MCF 10A (cell line): ENCODE measurements at regions not wholly inside any gene's neighbourhood (a gene's known extent, or its start where the extent isn't known, plus 50 kb on each side); places are given as distances from the start of the nearest gene placed in this dataset.

Source experiments
- BruUV-seq: library from RNA; stranded (reverse); fragments of 400-500 nt; replicated peaks from 2 replicates; lab custom pipeline; 2021; lab: Mats Ljungman, UMichigan
- CTCF ChIA-PET: fragments of 300-600 bp; sonication (Branson Sonifier 250); formaldehyde crosslinking; extraction: SDS; loops from one replicate; lab custom pipeline; 2021; ENCODE audit warnings: antibody characterized with exemption, inconsistent platforms; lab: Yijun Ruan, JAX
- POLR2A ChIA-PET: fragments of 300-600, 350-650 bp; sonication (Branson Sonifier 250); formaldehyde crosslinking; extraction: SDS; loops from one replicate; lab custom pipeline; 2020; ENCODE audit warnings: antibody characterized with exemption, inconsistent platforms; lab: Yijun Ruan, JAX
- DNase-seq: peaks from one replicate; pipeline ENCODE4 v3.0.0-alpha.2; 2018; ENCODE audit not compliant: unreplicated experiment
- H3K27ac Mint-ChIP-seq: one replicate; pipeline ENCODE4 v1.8.0; 2022; ENCODE audit warnings: mild to moderate bottlenecking, low read depth, mixed read lengths; ENCODE audit not compliant: unreplicated experiment
- H3K27me3 Mint-ChIP-seq: one replicate; pipeline ENCODE4 v1.8.0; 2022; ENCODE audit warnings: mixed read lengths; ENCODE audit not compliant: insufficient read depth, unreplicated experiment
- H3K36me3 Mint-ChIP-seq: one replicate; pipeline ENCODE4 v1.8.0; 2022; ENCODE audit warnings: mild to moderate bottlenecking, moderate library complexity, mixed read lengths; ENCODE audit not compliant: insufficient read depth, unreplicated experiment
- H3K4me1 Mint-ChIP-seq: one replicate; pipeline ENCODE4 v1.8.0; 2022; ENCODE audit warnings: mixed read lengths; ENCODE audit not compliant: insufficient read depth, unreplicated experiment
- H3K4me3 Mint-ChIP-seq: one replicate; pipeline ENCODE4 v1.8.0; 2022; ENCODE audit warnings: mild to moderate bottlenecking, moderate library complexity, mixed read lengths; ENCODE audit not compliant: unreplicated experiment
- H3K9me3 Mint-ChIP-seq: one replicate; pipeline ENCODE4 v1.8.0; 2022; ENCODE audit warnings: mixed read lengths; ENCODE audit not compliant: unreplicated experiment
- intact Hi-C: fragments of 100-400 bp; cut with micrococcal nuclease; formaldehyde crosslinking; loops from 2 replicates; pipeline ENCODE4 v1.14.1; 2022
- TF ChIP-seq, protein P1 (sequence below): fragments of 200-600 bp; IDR thresholded peaks from one replicate; pipeline ENCODE4 v1.8.0; 2022; ENCODE audit warnings: antibody characterized with exemption, mild to moderate bottlenecking; ENCODE audit not compliant: unreplicated experiment

- H3K9me3 Mint-ChIP-seq = peaks cover 15% of the 10 kb centered on the region
- ChIA-PET CTCF (interaction anchor here (0.7 kb wide), 1 partner anchor 29 kb away, joined by 5 read pairs; no protein-coding TSS in a partner anchor), POLR2A (interaction anchor here (0.7 kb wide), 1 partner anchor 11 kb away, joined by 3 read pairs; no protein-coding TSS in a partner anchor)
- no peaks in the 10 kb centered on the region for H3K36me3 Mint-ChIP-seq
- H3K27ac Mint-ChIP-seq = no peak overlapping the region
- H3K27me3 Mint-ChIP-seq = no peaks in the 10 kb centered on the region
- peaks cover 12% of the 10 kb centered on the region for H3K4me1 Mint-ChIP-seq
- BruUV-seq = no TSS peak
- TF ChIP-seq, protein P1, sequence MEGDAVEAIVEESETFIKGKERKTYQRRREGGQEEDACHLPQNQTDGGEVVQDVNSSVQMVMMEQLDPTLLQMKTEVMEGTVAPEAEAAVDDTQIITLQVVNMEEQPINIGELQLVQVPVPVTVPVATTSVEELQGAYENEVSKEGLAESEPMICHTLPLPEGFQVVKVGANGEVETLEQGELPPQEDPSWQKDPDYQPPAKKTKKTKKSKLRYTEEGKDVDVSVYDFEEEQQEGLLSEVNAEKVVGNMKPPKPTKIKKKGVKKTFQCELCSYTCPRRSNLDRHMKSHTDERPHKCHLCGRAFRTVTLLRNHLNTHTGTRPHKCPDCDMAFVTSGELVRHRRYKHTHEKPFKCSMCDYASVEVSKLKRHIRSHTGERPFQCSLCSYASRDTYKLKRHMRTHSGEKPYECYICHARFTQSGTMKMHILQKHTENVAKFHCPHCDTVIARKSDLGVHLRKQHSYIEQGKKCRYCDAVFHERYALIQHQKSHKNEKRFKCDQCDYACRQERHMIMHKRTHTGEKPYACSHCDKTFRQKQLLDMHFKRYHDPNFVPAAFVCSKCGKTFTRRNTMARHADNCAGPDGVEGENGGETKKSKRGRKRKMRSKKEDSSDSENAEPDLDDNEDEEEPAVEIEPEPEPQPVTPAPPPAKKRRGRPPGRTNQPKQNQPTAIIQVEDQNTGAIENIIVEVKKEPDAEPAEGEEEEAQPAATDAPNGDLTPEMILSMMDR = no peak
- intact Hi-C loops = no loop called here
- H3K4me3 Mint-ChIP-seq = no peak overlapping the region
- DNase-seq = no peak
Measured at GRCh38 chr1:29718791-29719190, 482.5 kb downstream of the PTPRU start.

DNA sequence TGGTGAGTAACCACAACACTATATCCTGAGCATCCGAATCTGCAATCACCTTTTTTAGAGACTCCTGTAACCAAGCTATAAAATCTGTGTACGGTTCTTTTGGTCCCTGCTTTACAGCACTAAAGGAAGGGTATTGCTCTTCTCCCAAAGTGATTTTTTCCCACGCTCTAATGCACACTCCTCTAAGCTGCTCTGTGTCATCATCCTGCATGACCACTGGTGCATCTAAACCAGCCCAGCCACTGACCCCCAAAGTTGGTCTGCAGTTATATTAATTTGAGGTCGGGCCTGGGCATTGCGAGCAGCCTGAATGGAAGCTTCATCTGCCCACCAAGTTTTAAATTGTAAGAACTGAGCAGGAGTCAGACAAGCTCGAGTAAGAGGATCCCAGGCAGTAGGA, 480.0 kb downstream of the PTPRU start:
- peaks cover 28% of the 10 kb centered on the region for H3K4me1 Mint-ChIP-seq
- ChIA-PET CTCF (interaction anchor here (1.2 to 1.4 kb wide), 2 partner anchors 10 to 13 kb away, joined by 5 to 8 read pairs; no protein-coding TSS in a partner anchor), POLR2A (no interaction called here)
- intact Hi-C loops = no loop called here
- TF ChIP-seq, protein P1 = no peak
- no TSS peak for BruUV-seq
- H3K36me3 Mint-ChIP-seq = no peaks in the 10 kb centered on the region
- H3K9me3 Mint-ChIP-seq = peaks cover 10% of the 10 kb centered on the region
- no peak overlapping the region for H3K4me3 Mint-ChIP-seq
- no peaks in the 10 kb centered on the region for H3K27me3 Mint-ChIP-seq
- DNase-seq = no peak
- no peak overlapping the region for H3K27ac Mint-ChIP-seq

- peaks cover 42% of the 10 kb centered on the region for H3K4me1 Mint-ChIP-seq
- no peaks in the 10 kb centered on the region for H3K27me3 Mint-ChIP-seq
- ChIA-PET CTCF (interaction anchor here (0.7 to 1.4 kb wide), 3 partner anchors 10 to 167 kb away, joined by 3 to 5 read pairs (median 4); no protein-coding TSS in a partner anchor), POLR2A (interaction anchor here (0.7 kb wide), 1 partner anchor 470 kb away, joined by 3 read pairs; no protein-coding TSS in a partner anchor)
- BruUV-seq = no TSS peak
- intact Hi-C loops = loop anchor here (5.0 kb wide), 1 partner anchor 477 kb away; the partner anchor contains the start of gene PTPRU
- no peak overlapping the region for H3K27ac Mint-ChIP-seq
- peaks cover 10% of the 10 kb centered on the region for H3K9me3 Mint-ChIP-seq
- H3K4me3 Mint-ChIP-seq = no peak overlapping the region
- TF ChIP-seq, protein P1 = peak; percentile 40
- peak; percentile 41 for DNase-seq
- H3K36me3 Mint-ChIP-seq = peaks cover 4% of the 10 kb centered on the region
Measured at GRCh38 chr1:29713857-29714256, 477.5 kb downstream of the PTPRU start.

DNA sequence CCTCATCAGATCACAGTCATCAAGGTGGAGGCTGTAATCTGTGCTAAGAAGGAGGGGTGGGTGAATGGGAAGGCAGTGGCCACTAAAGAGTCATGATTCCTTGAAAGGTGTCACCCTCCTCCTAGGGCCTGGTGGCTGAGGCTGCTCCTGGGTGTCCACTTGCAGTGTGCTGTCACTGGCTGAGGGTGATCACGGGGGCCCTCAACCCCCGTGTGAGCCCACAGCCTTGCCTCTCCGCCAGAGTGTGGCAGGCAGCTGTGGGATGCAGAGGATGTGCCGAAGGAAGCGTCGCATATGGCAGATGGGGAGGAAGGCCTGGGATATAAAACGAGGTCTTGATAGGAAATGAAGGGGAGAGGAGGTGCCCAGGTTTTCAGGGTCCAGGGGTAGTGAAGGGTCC, 476.5 kb downstream of the PTPRU start:
- BruUV-seq = no TSS peak
- CTCF ChIA-PET = interaction anchor here (0.6 to 1.4 kb wide), 3 partner anchors 9 to 1020 kb away, joined by 3 to 6 read pairs (median 5); no protein-coding TSS in a partner anchor
- intact Hi-C loops = loop anchor here (5.0 kb wide), 1 partner anchor 476 kb away; the partner anchor contains the start of gene PTPRU
- peaks cover 50% of the 10 kb centered on the region for H3K4me1 Mint-ChIP-seq
- H3K36me3 Mint-ChIP-seq = peaks cover 4% of the 10 kb centered on the region
- DNase-seq = no peak
- POLR2A ChIA-PET = no interaction called here
- H3K27me3 Mint-ChIP-seq = no peaks in the 10 kb centered on the region
- peaks cover 8% of the 10 kb centered on the region for H3K9me3 Mint-ChIP-seq
- TF ChIP-seq, protein P1 = no peak
- peak overlapping the region; percentile 71 for H3K27ac Mint-ChIP-seq
- H3K4me3 Mint-ChIP-seq = no peak overlapping the region
